Neutrophil (primary cell): ENCODE measurements at regions not wholly inside any gene's neighbourhood (a gene's known extent, or its start where the extent isn't known, plus 50 kb on each side); places are given as distances from the start of the nearest gene placed in this dataset.

Experiments
- H3K27ac ChIP-seq: fragments of 200-600 bp; sonication (generic); 2 replicates; pipeline ENCODE4 v1.5.1; 2016; ENCODE audit warnings: mild to moderate bottlenecking, moderate library complexity
- H3K27me3 ChIP-seq: fragments of 200-600 bp; sonication (generic); 2 replicates; pipeline ENCODE4 v1.6.0; 2016; ENCODE audit warnings: mild to moderate bottlenecking
- H3K36me3 ChIP-seq: fragments of 200-600 bp; sonication (generic); 2 replicates; pipeline ENCODE4 v1.5.1; 2017
- H3K4me1 ChIP-seq, 2 experiments: fragments of 200-600 bp in 1 of 2; sonication (generic) in 1 of 2; 1 replicate in 1 of 2; 2 replicates in 1 of 2; pipeline versions ENCODE4 v1.5.1 to v1.6.1; 2013 to 2016; ENCODE audit warnings: low read depth in 1 of 2, low read length in 1 of 2, mild to moderate bottlenecking in 1 of 2, moderate library complexity in 1 of 2; ENCODE audit not compliant: control insufficient read depth in 1 of 2, insufficient read depth in 1 of 2
- H3K4me3 ChIP-seq, 2 experiments: fragments of 200-600 bp in 1 of 2; sonication (generic) in 1 of 2; 1 replicate in 1 of 2; 2 replicates in 1 of 2; pipeline ENCODE4 v1.5.1; 2013 to 2016; ENCODE audit warnings: low read depth in 1 of 2, low read length in 1 of 2, mild to moderate bottlenecking in 1 of 2, moderate library complexity in 1 of 2
- H3K9me3 ChIP-seq: fragments of 200-600 bp; sonication (generic); 2 replicates; pipeline ENCODE4 v1.5.1; 2016
- TF ChIP-seq, protein P1 (sequence below): fragments of 200-600 bp; sonication (generic); IDR thresholded peaks from 2 replicates; pipeline ENCODE4 v1.5.1; 2016; ENCODE audit warnings: antibody characterized with exemption

DNA sequence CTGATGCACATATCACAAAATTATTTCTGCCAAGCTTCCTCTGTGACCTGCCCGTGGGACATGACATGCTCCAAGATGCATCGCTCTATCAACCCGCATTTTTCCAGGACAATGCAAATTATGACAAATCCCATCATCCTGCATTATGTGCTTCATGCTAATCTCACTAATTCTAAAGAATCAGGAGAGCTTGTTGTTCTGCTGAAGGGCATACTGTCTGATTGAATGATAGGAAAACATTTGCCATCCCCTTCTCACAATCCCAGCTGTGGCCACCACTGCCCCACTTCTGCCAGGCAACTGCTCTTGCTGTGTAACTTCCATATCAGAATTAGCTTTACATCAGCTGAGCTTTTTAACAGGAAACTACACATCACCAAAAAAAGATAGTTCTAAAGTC lies 203.5 kb upstream of the NANOGP8 start:
- TF ChIP-seq, protein P1, sequence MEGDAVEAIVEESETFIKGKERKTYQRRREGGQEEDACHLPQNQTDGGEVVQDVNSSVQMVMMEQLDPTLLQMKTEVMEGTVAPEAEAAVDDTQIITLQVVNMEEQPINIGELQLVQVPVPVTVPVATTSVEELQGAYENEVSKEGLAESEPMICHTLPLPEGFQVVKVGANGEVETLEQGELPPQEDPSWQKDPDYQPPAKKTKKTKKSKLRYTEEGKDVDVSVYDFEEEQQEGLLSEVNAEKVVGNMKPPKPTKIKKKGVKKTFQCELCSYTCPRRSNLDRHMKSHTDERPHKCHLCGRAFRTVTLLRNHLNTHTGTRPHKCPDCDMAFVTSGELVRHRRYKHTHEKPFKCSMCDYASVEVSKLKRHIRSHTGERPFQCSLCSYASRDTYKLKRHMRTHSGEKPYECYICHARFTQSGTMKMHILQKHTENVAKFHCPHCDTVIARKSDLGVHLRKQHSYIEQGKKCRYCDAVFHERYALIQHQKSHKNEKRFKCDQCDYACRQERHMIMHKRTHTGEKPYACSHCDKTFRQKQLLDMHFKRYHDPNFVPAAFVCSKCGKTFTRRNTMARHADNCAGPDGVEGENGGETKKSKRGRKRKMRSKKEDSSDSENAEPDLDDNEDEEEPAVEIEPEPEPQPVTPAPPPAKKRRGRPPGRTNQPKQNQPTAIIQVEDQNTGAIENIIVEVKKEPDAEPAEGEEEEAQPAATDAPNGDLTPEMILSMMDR, result no peak
- no peaks in the 10 kb centered on the region for H3K36me3 ChIP-seq
- no peak overlapping the region for H3K4me3 ChIP-seq

DNA sequence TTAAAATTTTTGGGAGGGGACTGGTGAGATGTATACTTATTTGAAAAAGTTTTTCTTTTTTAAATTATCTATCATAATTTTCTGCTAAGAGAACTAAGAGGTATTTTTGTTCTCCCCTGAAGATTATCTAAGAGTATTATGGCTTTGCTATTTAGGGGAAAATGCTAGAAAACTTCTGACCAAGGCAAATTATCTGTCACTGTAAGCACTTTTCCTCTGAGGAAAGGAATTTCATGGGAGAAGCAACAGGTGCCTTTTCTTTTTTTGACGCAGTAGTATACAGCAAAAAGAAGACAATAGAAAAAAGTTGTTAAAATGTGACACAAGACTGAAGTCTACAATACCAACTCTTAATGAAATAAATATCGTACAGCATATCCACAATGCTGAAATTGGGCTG lies 201.6 kb upstream of the NANOGP8 start:
- Histone ChIP-seq H3K27ac (no peak overlapping the region), H3K36me3 (no peaks in the 10 kb centered on the region), H3K4me1 (no peaks in the 10 kb centered on the region), H3K9me3 (peaks cover 4% of the 10 kb centered on the region), H3K4me3 (no peak overlapping the region), H3K27me3 (peaks cover 3% of the 10 kb centered on the region)
- TF ChIP-seq, protein P1, result no peak

More for the DNA sequence above, 203.5 kb upstream of the NANOGP8 start:
- Histone ChIP-seq H3K4me1 (peaks cover 0 to 5% of the 10 kb centered on the region in 2 experiments), H3K27ac (no peak overlapping the region), H3K9me3 (no peaks in the 10 kb centered on the region), H3K27me3 (peaks cover 3% of the 10 kb centered on the region)

DNA sequence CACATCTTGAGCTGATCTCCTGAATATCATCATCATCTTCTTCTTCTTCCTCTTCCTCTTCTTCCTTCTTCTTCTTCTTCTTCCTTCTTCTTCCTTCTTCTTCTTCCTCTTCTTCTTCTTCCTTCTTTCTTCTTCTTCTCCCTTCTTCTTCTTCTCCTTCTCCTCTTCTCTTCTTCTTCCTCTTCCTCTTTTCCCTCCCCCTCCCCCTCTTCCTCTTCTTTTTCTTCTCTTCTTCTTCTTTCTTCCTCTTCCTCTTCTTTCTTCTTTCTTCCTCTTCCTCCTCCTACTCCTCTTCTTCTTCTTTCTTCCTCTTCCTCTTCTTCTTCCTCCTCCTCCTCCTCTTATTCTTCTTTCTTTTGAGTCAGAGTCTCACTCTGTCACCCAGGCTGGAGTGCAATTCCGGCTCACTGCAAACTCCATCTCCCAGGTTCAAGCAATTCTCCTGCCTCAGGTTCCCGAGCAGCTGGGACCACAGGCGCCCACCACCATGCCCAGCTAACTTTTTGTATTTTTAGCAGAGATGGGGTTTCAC lies 197.9 kb upstream of the NANOGP8 start:
- TF ChIP-seq, protein P1, result no peak
- no peaks in the 10 kb centered on the region for H3K4me1 ChIP-seq
- peak overlapping the region; percentile 18 for H3K27ac ChIP-seq
- no peak overlapping the region for H3K4me3 ChIP-seq
- peaks cover 3% of the 10 kb centered on the region for H3K27me3 ChIP-seq
- H3K9me3 ChIP-seq, result peaks cover 7% of the 10 kb centered on the region
- H3K36me3 ChIP-seq, result no peaks in the 10 kb centered on the region

DNA sequence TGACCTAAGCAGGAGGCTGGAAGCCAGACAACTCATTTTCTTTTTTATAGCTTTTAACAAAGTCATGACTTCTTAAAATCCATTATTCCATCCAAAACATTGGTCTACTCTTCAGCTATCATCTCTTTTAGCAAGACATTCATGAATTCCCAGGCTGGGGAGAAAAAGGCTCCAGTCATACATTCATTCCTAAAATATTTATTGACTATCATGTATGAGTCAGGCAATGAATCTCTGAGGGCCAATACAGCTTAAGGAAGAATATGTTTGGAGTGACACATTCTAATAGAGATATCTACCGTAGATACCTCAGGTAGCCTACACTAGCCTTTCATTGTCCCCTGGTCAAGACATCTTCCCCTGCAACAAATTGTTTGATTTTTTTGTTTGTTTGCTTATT lies 196.4 kb upstream of the NANOGP8 start:
- H3K27ac ChIP-seq, result no peak overlapping the region
- no peak overlapping the region for H3K4me3 ChIP-seq
- TF ChIP-seq, protein P1, result no peak
- H3K9me3 ChIP-seq, result peaks cover 16% of the 10 kb centered on the region
- H3K36me3 ChIP-seq, result no peaks in the 10 kb centered on the region
- no peaks in the 10 kb centered on the region for H3K27me3 ChIP-seq
- no peaks in the 10 kb centered on the region for H3K4me1 ChIP-seq

DNA sequence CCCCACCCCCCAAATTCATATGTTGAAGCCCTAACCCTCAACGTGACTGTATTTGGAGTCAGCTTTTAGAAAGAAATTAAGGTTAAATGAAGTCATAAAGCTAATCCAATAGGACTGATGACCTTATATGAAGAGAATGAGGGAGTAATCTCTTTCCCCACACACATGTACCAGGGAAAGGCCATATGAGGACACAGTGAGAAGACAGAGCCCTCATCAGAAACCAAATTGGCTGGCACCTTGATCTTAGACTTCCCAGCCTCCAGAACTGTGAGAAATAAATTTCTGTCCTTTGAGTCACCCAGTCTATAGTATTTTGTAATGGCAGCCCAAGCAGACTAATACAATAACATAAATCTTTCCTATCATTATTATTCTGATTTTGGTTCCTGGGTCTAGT lies 194.7 kb upstream of the NANOGP8 start:
- no peak overlapping the region for H3K4me3 ChIP-seq
- TF ChIP-seq, protein P1, result no peak
- H3K9me3 ChIP-seq, result peaks cover 16% of the 10 kb centered on the region
- H3K36me3 ChIP-seq, result no peaks in the 10 kb centered on the region
- H3K4me1 ChIP-seq, result no peaks in the 10 kb centered on the region
- H3K27me3 ChIP-seq, result no peaks in the 10 kb centered on the region
- no peak overlapping the region for H3K27ac ChIP-seq
